Fibroblast of lung (primary cell): ENCODE measurements at regions not wholly inside any gene's neighbourhood (a gene's known extent, or its start where the extent isn't known, plus 50 kb on each side); places are given as distances from the start of the nearest gene placed in this dataset.

Experiments used
- DNase-seq, 2 donors: peaks; one replicate each; pipeline versions ENCODE4 v3.0.0 to v3.0.0-alpha.2; 2010; ENCODE audit warnings: low read depth in 2 of 2
- H2AFZ ChIP-seq: 2 replicates; pipeline ENCODE4 v1.5.1; 2012; ENCODE audit warnings: low read length, control low read depth, inconsistent platforms
- H3K27ac ChIP-seq: 2 replicates; pipeline ENCODE4 v1.5.1; 2011; ENCODE audit warnings: low read length, control low read depth; ENCODE audit not compliant: insufficient read depth
- H3K27me3 ChIP-seq: 2 replicates; pipeline ENCODE4 v1.5.1; 2011; ENCODE audit warnings: mild to moderate bottlenecking, low read length; ENCODE audit not compliant: control insufficient read depth, insufficient read depth
- H3K36me3 ChIP-seq: 2 replicates; pipeline ENCODE4 v1.5.1; 2011; ENCODE audit warnings: low read length; ENCODE audit not compliant: control insufficient read depth, insufficient read depth
- H3K4me1 ChIP-seq: 2 replicates; pipeline ENCODE4 v1.5.1; 2011; ENCODE audit warnings: low read length; ENCODE audit not compliant: control insufficient read depth, insufficient read depth; ENCODE audit errors: extremely low read depth
- H3K4me2 ChIP-seq: 2 replicates; pipeline ENCODE4 v1.5.1; 2011; ENCODE audit warnings: low read length, control low read depth; ENCODE audit not compliant: insufficient read depth; ENCODE audit errors: extremely low read depth
- H3K4me3 ChIP-seq, 4 experiments: fragments of 200-600 bp in 1 of 4; sonication (generic) in 1 of 4; replicated peaks in 1 of 4; 2 replicates each; pipeline ENCODE4 v1.5.1; 2011 to 2016; ENCODE audit warnings: low read length in 4 of 4, low read depth in 3 of 4, mild to moderate bottlenecking in 3 of 4, control low read depth in 2 of 4, inconsistent platforms in 1 of 4, mixed read lengths in 1 of 4; ENCODE audit not compliant: insufficient read depth in 1 of 4; ENCODE audit errors: control extremely low read depth in 1 of 4
- H3K79me2 ChIP-seq: 2 replicates; pipeline ENCODE4 v1.5.1; 2012; ENCODE audit warnings: mild to moderate bottlenecking, low read length, inconsistent platforms; ENCODE audit not compliant: control insufficient read depth, insufficient read depth
- H3K9ac ChIP-seq: 2 replicates; pipeline ENCODE4 v1.5.1; 2011; ENCODE audit warnings: mild to moderate bottlenecking, low read length, control low read depth; ENCODE audit not compliant: insufficient read depth
- H3K9me3 ChIP-seq: 2 replicates; pipeline ENCODE4 v1.5.1; 2012; ENCODE audit warnings: low read depth, low read length; ENCODE audit not compliant: control insufficient read depth, insufficient read depth
- H4K20me1 ChIP-seq: 2 replicates; pipeline ENCODE4 v1.5.1; 2011; ENCODE audit warnings: low read length; ENCODE audit not compliant: control insufficient read depth, insufficient read depth; ENCODE audit errors: extremely low read depth
- EZH2 ChIP-seq: IDR thresholded peaks from 2 replicates; pipeline ENCODE4 v1.5.1; 2012; ENCODE audit warnings: low read length, control low read depth, mild to moderate bottlenecking; ENCODE audit errors: missing control alignments
- TF ChIP-seq, protein P1 (sequence below), 2 donors: IDR thresholded peaks in 1 of 2; conservative IDR thresholded peaks in 1 of 2; 1 replicate in 1 of 2; 2 replicates in 1 of 2; pipeline ENCODE4 v1.5.1; 2011 to 2012; ENCODE audit warnings: low read length in 2 of 2, control low read depth in 1 of 2, inconsistent platforms in 1 of 2, low read depth in 1 of 2, mild to moderate bottlenecking in 1 of 2

DNA sequence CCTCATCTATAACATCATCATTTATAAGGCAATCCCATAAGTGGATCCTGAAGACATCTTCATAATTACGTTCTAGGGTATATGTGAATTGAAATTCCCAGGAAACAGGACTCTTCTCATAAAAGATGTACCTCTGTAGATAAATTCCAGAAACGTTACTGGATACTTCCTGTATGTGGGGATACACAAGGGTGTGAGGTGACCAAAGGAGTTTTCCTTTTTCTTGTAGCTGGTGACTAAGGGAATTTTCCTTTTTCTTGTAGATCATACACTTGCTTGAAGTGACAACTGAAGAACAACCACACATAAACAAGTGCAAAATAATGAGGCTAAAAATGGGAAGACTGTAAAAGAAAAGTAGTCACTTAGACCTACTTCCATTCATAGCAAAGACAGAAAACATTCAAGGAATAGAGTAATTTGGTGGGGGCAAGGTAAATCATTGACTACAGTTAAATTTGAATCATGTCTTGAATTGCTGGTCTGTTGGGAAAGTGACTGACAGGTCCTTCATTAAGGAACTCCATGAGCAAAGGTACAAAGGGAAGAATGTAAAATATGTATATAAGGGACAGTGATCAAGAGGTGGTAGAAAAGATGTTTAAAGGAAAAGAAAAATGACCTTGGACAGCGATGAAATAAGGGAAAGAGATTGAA lies 53.2 kb upstream of the UBE2E3 start:
- no peak overlapping the region for H3K4me3 ChIP-seq
- no peak for TF ChIP-seq EZH2
- TF ChIP-seq, protein P1, sequence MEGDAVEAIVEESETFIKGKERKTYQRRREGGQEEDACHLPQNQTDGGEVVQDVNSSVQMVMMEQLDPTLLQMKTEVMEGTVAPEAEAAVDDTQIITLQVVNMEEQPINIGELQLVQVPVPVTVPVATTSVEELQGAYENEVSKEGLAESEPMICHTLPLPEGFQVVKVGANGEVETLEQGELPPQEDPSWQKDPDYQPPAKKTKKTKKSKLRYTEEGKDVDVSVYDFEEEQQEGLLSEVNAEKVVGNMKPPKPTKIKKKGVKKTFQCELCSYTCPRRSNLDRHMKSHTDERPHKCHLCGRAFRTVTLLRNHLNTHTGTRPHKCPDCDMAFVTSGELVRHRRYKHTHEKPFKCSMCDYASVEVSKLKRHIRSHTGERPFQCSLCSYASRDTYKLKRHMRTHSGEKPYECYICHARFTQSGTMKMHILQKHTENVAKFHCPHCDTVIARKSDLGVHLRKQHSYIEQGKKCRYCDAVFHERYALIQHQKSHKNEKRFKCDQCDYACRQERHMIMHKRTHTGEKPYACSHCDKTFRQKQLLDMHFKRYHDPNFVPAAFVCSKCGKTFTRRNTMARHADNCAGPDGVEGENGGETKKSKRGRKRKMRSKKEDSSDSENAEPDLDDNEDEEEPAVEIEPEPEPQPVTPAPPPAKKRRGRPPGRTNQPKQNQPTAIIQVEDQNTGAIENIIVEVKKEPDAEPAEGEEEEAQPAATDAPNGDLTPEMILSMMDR (conservative IDR thresholded peaks at IDR 0.05 in 1 of 2, IDR thresholded peaks at IDR 0.05 in 1 of 2; ENCODE audit: low read depth in 1 of 2, low read length in 2 of 2): no peak
- H3K9ac ChIP-seq: no peak overlapping the region
- H3K9me3 ChIP-seq: no peaks in the 10 kb centered on the region
- no peaks in the 10 kb centered on the region for H3K4me1 ChIP-seq
- no peak overlapping the region for H3K27ac ChIP-seq
- no peak overlapping the region for H3K4me2 ChIP-seq
- H2AFZ ChIP-seq: no peak overlapping the region
- no peaks in the 10 kb centered on the region for H3K27me3 ChIP-seq
- no peaks in the 10 kb centered on the region for H3K36me3 ChIP-seq
- H4K20me1 ChIP-seq: no peaks in the 10 kb centered on the region
- H3K79me2 ChIP-seq: no peaks in the 10 kb centered on the region
- DNase-seq: no peak

DNA sequence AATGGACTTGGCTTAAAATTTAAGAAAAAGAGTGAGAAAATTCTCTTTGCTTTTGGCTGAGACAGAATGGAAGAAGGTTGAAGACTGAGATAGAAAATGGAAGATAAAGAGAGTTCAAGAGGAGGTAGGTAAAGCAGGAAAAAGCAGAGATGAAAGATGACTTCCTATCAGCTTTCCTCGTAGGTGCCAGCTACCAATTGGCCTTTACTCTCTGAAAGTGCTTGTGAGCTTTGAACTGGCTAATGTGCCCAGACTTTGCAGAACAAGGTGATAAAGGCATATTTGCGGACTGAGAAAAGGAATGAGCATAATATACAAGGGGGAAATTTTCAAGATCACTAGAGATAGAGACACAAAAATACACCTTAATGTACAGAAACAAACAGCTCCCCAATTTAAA lies 54.7 kb upstream of the UBE2E3 start:
- H3K9me3 ChIP-seq: no peaks in the 10 kb centered on the region
- no peak overlapping the region for H2AFZ ChIP-seq
- no peaks in the 10 kb centered on the region for H3K27me3 ChIP-seq
- H3K79me2 ChIP-seq: no peaks in the 10 kb centered on the region
- no peaks in the 10 kb centered on the region for H4K20me1 ChIP-seq
- H3K4me1 ChIP-seq: no peaks in the 10 kb centered on the region
- TF ChIP-seq EZH2: no peak
- TF ChIP-seq, protein P1 (conservative IDR thresholded peaks at IDR 0.05 in 1 of 2, IDR thresholded peaks at IDR 0.05 in 1 of 2; ENCODE audit: low read depth in 1 of 2, low read length in 2 of 2): no peak
- no peak overlapping the region for H3K4me2 ChIP-seq
- H3K36me3 ChIP-seq: no peaks in the 10 kb centered on the region
- DNase-seq: no peak
- H3K27ac ChIP-seq: no peak overlapping the region
- no peak overlapping the region for H3K4me3 ChIP-seq
- H3K9ac ChIP-seq: no peak overlapping the region

DNA sequence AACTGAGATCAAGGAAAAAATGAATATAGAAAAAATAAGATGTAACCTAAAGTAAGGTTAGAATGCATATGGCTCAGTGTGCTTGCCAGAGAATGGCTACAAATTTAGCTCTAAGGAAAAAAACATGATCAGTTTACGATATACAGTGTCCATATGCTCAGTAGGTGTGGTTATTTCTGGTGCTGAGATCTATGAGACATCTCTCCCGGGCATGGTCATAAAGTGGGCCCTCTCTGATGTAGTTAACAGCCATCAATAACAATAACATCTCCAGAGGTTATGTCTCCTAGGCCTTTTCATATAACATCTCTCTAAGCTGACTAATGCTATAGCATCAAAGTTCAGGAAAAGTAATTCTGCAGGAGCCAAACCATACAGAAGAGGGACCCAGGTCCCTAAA lies 56.3 kb upstream of the UBE2E3 start:
- DNase-seq: no peak
- H3K79me2 ChIP-seq: no peaks in the 10 kb centered on the region
- H4K20me1 ChIP-seq: no peaks in the 10 kb centered on the region
- TF ChIP-seq EZH2: no peak
- TF ChIP-seq, protein P1 (conservative IDR thresholded peaks at IDR 0.05 in 1 of 2, IDR thresholded peaks at IDR 0.05 in 1 of 2; ENCODE audit: low read depth in 1 of 2, low read length in 2 of 2): no peak
- no peak overlapping the region for H3K27ac ChIP-seq
- no peaks in the 10 kb centered on the region for H3K36me3 ChIP-seq
- no peaks in the 10 kb centered on the region for H3K9me3 ChIP-seq
- H3K4me3 ChIP-seq: no peak overlapping the region
- H2AFZ ChIP-seq: no peak overlapping the region
- H3K9ac ChIP-seq: no peak overlapping the region
- no peaks in the 10 kb centered on the region for H3K27me3 ChIP-seq
- H3K4me1 ChIP-seq: no peaks in the 10 kb centered on the region
- H3K4me2 ChIP-seq: no peak overlapping the region
